HCT116 (cell line): ENCODE measurements at regions not wholly inside any gene's neighbourhood (a gene's known extent, or its start where the extent isn't known, plus 50 kb on each side); places are given as distances from the start of the nearest gene placed in this dataset.

Source experiments
- ATAC-seq: fragments of 200-7000 bp; cut with Tn5 transposase; 2 replicates; pipeline ENCODE4 v1.9.1; 2020; ENCODE audit warnings: mild to moderate bottlenecking, moderate library complexity
- BruUV-seq: library from RNA; stranded (reverse); fragments of 400-500 nt; replicated peaks from 2 replicates; lab custom pipeline; 2021; lab: Mats Ljungman, UMichigan
- CTCF ChIA-PET: fragments of 300-600 bp; sonication (Branson Sonifier 250); formaldehyde crosslinking; loops from one replicate; lab custom pipeline; 2021; ENCODE audit warnings: antibody characterized with exemption; lab: Charles Lee
- POLR2A ChIA-PET: fragments of 300-600, 350-600 bp; sonication (Branson Sonifier 250); formaldehyde crosslinking; loops from one replicate; lab custom pipeline; 2021; ENCODE audit warnings: antibody characterized with exemption; lab: Charles Lee
- RAD21 ChIA-PET, 2 experiments: fragments of 300-600 bp; sonication (Branson Sonifier 250); formaldehyde crosslinking; loops; one replicate each; lab custom pipeline; 2023; ENCODE audit warnings: low total read pairs in 2 of 2; ENCODE audit not compliant: uncharacterized antibody in 2 of 2, unreplicated experiment in 2 of 2, low non-redundant PET in 1 of 2; lab: Charles Lee
- DNase-seq: peaks from one replicate; pipeline ENCODE4 v3.0.0-alpha.2; 2010; ENCODE audit warnings: low read depth, low spot score
- H2AFZ ChIP-seq: fragments of 200-600 bp; shearing (Covaris generic), sonication (generic); 2 replicates; pipeline ENCODE4 v1.6.1; 2017; ENCODE audit warnings: low read depth, mixed run types, mixed read lengths, antibody characterized with exemption, low read length; ENCODE audit not compliant: poor library complexity, severe bottlenecking
- H3K27ac ChIP-seq: 2 replicates; pipeline ENCODE4 v1.5.1; 2012; ENCODE audit warnings: low read depth, low read length
- H3K27me3 ChIP-seq: fragments of 200-600 bp; sonication (generic); 2 replicates; pipeline ENCODE4 v1.6.1; 2016; ENCODE audit warnings: mixed run types, low read length, mixed read lengths; ENCODE audit not compliant: insufficient read depth
- H3K36me3 ChIP-seq, 2 experiments: fragments of 200-500 bp in 1 of 2; fragments of 200-600 bp in 1 of 2; sonication (Bioruptor generic) in 1 of 2; sonication (generic) in 1 of 2; 2 replicates each; pipeline versions ENCODE4 v1.5.1 to v1.6.1; 2014 to 2016; ENCODE audit warnings: low read length in 2 of 2, inconsistent platforms in 1 of 2, mixed read lengths in 1 of 2, mixed run types in 1 of 2; ENCODE audit not compliant: insufficient read depth in 2 of 2, control insufficient read depth in 1 of 2
- H3K4me1 ChIP-seq, 2 experiments: fragments of 200-600 bp in 1 of 2; sonication (generic) in 1 of 2; 2 replicates each; pipeline versions ENCODE4 v1.5.1 to v1.6.1; 2012 to 2017; ENCODE audit warnings: low read length in 2 of 2, inconsistent platforms in 1 of 2, mild to moderate bottlenecking in 1 of 2, mixed read lengths in 1 of 2, mixed run types in 1 of 2, moderate library complexity in 1 of 2; ENCODE audit not compliant: insufficient read depth in 2 of 2, control insufficient read depth in 1 of 2
- H3K4me2 ChIP-seq: fragments of 200-600 bp; sonication (generic); 2 replicates; pipeline ENCODE4 v1.6.1; 2017; ENCODE audit warnings: mixed run types, low read length, mixed read lengths
- H3K4me3 ChIP-seq, 2 experiments: fragments of 200-600 bp in 1 of 2; sonication (generic) in 1 of 2; replicated peaks in 1 of 2; 2 replicates each; pipeline ENCODE4 v1.5.1; 2011 to 2016; ENCODE audit warnings: low read length in 2 of 2, control low read depth in 1 of 2, low read depth in 1 of 2, mild to moderate bottlenecking in 1 of 2, mixed read lengths in 1 of 2, mixed run types in 1 of 2
- H3K79me2 ChIP-seq: fragments of 200-600 bp; sonication (generic); 2 replicates; pipeline ENCODE4 v1.6.1; 2017; ENCODE audit warnings: mild to moderate bottlenecking, mixed run types, low read length, moderate library complexity, mixed read lengths; ENCODE audit not compliant: insufficient read depth
- H3K9ac ChIP-seq: fragments of 200-600 bp; sonication (generic); 2 replicates; pipeline ENCODE4 v1.6.1; 2016; ENCODE audit warnings: low read length, mixed read lengths
- H3K9me2 ChIP-seq: fragments of 200-600 bp; sonication (generic), shearing (Covaris generic); 2 replicates; pipeline ENCODE4 v1.6.1; 2017; ENCODE audit warnings: mixed run types, mild to moderate bottlenecking, moderate library complexity; ENCODE audit not compliant: insufficient read depth
- H3K9me3 ChIP-seq, 2 experiments: fragments of 200-500 bp in 1 of 2; fragments of 200-600 bp in 1 of 2; sonication (Bioruptor generic) in 1 of 2; sonication (generic) in 1 of 2; 2 replicates each; pipeline ENCODE4 v1.6.1; 2014 to 2017; ENCODE audit warnings: low read length in 2 of 2, mixed read lengths in 2 of 2, inconsistent platforms in 1 of 2, low read depth in 1 of 2, mild to moderate bottlenecking in 1 of 2, mixed run types in 1 of 2, moderate library complexity in 1 of 2; ENCODE audit not compliant: control insufficient read depth in 1 of 2, insufficient read depth in 1 of 2
- H4K20me1 ChIP-seq: fragments of 200-600 bp; sonication (generic), shearing (Covaris generic); 2 replicates; pipeline ENCODE4 v1.6.1; 2017; ENCODE audit warnings: mixed run types, mild to moderate bottlenecking, moderate library complexity; ENCODE audit not compliant: insufficient read depth
- CBX3 ChIP-seq: IDR thresholded peaks from 2 replicates; pipeline ENCODE4 v1.6.1; 2012; ENCODE audit warnings: low read depth
- ELF1 ChIP-seq: IDR thresholded peaks from 2 replicates; pipeline ENCODE4 v1.6.1; 2012; ENCODE audit warnings: low read depth, borderline replicate concordance
- EZH2 ChIP-seq: fragments of 200-600 bp; sonication (generic); IDR thresholded peaks from 2 replicates; pipeline ENCODE4 v1.6.1; 2017; ENCODE audit warnings: antibody characterized with exemption, mixed run types
- EZH2phosphoT487 ChIP-seq: fragments of 200-600 bp; IDR thresholded peaks from 2 replicates; pipeline ENCODE4 v1.6.1; 2018; ENCODE audit warnings: antibody characterized with exemption, borderline replicate concordance
- SIN3A ChIP-seq: IDR thresholded peaks from 2 replicates; pipeline ENCODE4 v1.6.1; 2012; ENCODE audit warnings: low read depth
- SRF ChIP-seq: IDR thresholded peaks from 2 replicates; pipeline ENCODE4 v1.6.1; 2012; ENCODE audit warnings: low read depth
- YY1 ChIP-seq: IDR thresholded peaks from 2 replicates; pipeline ENCODE4 v1.6.1; 2011; ENCODE audit warnings: low read length, low read depth, moderate library complexity, mild to moderate bottlenecking; ENCODE audit not compliant: insufficient replicate concordance; ENCODE audit errors: extremely low read depth
- ZFX ChIP-seq: fragments of 450-650 bp; IDR thresholded peaks from 2 replicates; pipeline ENCODE4 v1.6.1; 2017
- ZNF274 ChIP-seq: fragments of 200-500 bp; sonication (Bioruptor generic); IDR thresholded peaks from 2 replicates; pipeline ENCODE4 v1.6.1; 2014; ENCODE audit warnings: mild to moderate bottlenecking, low read depth, low read length, inconsistent platforms
- intact Hi-C: fragments of 100-400 bp; cut with micrococcal nuclease; formaldehyde crosslinking; loops from 2 replicates; pipeline ENCODE4 v1.10.0; 2022
- TF ChIP-seq, protein P1 (sequence below): IDR thresholded peaks from 2 replicates; pipeline ENCODE4 v1.6.1; 2012
- TF ChIP-seq, protein P2 (sequence below), 3 experiments: fragments of 200-600 bp in 1 of 3; sonication (generic) in 1 of 3; IDR thresholded peaks in 2 of 3; conservative IDR thresholded peaks in 1 of 3; 2 replicates each; pipeline ENCODE4 v1.5.1; 2012 to 2017; ENCODE audit warnings: low read depth in 2 of 3, low read length in 2 of 3, antibody characterized with exemption in 1 of 3, borderline replicate concordance in 1 of 3, control low read depth in 1 of 3, mild to moderate bottlenecking in 1 of 3, mixed read lengths in 1 of 3, mixed run types in 1 of 3, moderate library complexity in 1 of 3; ENCODE audit not compliant: insufficient read depth in 1 of 3

DNA sequence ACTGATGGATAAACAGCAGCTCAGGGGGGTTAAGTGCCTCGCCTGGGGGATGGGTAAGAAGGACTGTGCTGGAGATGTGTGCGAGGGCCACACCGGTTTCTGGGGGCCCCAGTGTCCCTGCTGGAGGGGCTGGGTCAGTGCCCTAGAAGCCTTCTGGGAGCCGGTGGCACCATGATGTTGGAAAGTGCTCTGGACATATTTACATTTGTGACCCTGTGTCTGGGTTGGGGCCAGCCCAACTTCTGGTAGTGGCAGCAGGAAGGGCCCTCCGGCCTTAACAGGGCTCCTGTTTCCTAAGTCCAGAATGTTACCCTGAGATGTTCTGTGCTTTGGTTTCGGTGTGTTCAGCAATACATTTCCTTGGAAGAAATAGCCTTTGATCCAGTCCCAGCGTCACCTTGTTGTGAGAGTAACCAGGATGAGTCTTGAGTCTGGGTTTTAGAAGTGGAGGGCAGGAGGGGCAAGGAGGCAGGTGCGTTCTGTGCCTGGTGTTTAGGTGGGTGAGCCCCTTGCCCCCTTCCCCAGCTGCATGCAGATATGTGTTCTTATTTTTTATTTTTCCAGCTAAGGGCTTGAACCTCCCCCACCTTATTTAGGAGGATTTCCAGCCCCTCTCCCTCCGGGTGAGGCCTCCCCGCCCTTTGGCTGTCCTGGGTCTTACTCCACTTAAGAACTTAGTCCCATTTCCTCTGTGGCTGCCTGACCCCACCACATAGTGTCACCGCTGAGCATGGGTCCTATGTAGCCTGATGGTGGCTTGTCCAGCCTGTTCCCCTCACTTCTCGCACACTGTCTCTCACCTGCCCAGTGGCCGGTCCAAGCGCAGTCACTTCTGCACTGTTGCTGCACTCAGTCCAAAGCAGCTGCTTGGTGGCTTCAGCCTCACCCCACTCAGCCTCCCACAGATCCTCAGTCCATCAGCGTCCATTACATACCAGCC, 132.7 kb upstream of the HS6ST1 start:
- H3K4me2 ChIP-seq = no peak overlapping the region
- H4K20me1 ChIP-seq = no peaks in the 10 kb centered on the region
- TF ChIP-seq, protein P1, sequence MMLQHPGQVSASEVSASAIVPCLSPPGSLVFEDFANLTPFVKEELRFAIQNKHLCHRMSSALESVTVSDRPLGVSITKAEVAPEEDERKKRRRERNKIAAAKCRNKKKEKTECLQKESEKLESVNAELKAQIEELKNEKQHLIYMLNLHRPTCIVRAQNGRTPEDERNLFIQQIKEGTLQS = no peak
- TF ChIP-seq EZH2phosphoT487 = no peak
- TF ChIP-seq, protein P2, sequence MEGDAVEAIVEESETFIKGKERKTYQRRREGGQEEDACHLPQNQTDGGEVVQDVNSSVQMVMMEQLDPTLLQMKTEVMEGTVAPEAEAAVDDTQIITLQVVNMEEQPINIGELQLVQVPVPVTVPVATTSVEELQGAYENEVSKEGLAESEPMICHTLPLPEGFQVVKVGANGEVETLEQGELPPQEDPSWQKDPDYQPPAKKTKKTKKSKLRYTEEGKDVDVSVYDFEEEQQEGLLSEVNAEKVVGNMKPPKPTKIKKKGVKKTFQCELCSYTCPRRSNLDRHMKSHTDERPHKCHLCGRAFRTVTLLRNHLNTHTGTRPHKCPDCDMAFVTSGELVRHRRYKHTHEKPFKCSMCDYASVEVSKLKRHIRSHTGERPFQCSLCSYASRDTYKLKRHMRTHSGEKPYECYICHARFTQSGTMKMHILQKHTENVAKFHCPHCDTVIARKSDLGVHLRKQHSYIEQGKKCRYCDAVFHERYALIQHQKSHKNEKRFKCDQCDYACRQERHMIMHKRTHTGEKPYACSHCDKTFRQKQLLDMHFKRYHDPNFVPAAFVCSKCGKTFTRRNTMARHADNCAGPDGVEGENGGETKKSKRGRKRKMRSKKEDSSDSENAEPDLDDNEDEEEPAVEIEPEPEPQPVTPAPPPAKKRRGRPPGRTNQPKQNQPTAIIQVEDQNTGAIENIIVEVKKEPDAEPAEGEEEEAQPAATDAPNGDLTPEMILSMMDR (IDR thresholded peaks at IDR 0.05 in 2 of 3, conservative IDR thresholded peaks at IDR 0.05 in 1 of 3; ENCODE audit: borderline replicate concordance in 1 of 3, insufficient read depth in 1 of 3, low read depth in 2 of 3, low read length in 2 of 3) = no peak
- TF ChIP-seq ELF1 = no peak
- no peak for TF ChIP-seq SRF
- no peak for TF ChIP-seq CBX3
- TF ChIP-seq SIN3A = no peak
- no peak for TF ChIP-seq ZFX
- TF ChIP-seq YY1 = no peak
- TF ChIP-seq EZH2 = no peak
- no peak for TF ChIP-seq ZNF274
- no peaks in the 10 kb centered on the region for H3K4me1 ChIP-seq
- ATAC-seq (no peak), DNase-seq (no peak)
- no peaks in the 10 kb centered on the region for H3K36me3 ChIP-seq
- no peak overlapping the region for H3K27ac ChIP-seq
- H3K79me2 ChIP-seq = no peaks in the 10 kb centered on the region
- intact Hi-C loops = no loop called here
- ChIA-PET CTCF (no interaction called here), RAD21 (no interaction called here), POLR2A (no interaction called here)
- no peak overlapping the region for H3K9ac ChIP-seq
- no peaks in the 10 kb centered on the region for H3K9me2 ChIP-seq
- H3K27me3 ChIP-seq = peaks cover 10% of the 10 kb centered on the region; the same call in 1 of the 2 replicates
- no peak overlapping the region for H3K4me3 ChIP-seq
- H3K9me3 ChIP-seq = no peaks in the 10 kb centered on the region
- H2AFZ ChIP-seq = no peak overlapping the region
- BruUV-seq = no TSS peak
